GM18861 (cell line): ENCODE measurements at regions not wholly inside any gene's neighbourhood (a gene's known extent, or its start where the extent isn't known, plus 50 kb on each side); places are given as distances from the start of the nearest gene placed in this dataset.
A peak's percentile ranks its signal among the peaks of the same experiment; 100 is the strongest.

Experiments used
- ATAC-seq: cut with Tn5 transposase; IDR thresholded peaks from one replicate; pipeline ENCODE4 v1.9.1; 2021; ENCODE audit not compliant: unreplicated experiment

GRCh38 chr5:116361979-116362577 is 212.5 kb downstream of the SEMA6A start:
- no peak for ATAC-seq

GRCh38 chr5:116361171-116361967 is 213.3 kb downstream of the SEMA6A start:
- ATAC-seq, result no peak

DNA sequence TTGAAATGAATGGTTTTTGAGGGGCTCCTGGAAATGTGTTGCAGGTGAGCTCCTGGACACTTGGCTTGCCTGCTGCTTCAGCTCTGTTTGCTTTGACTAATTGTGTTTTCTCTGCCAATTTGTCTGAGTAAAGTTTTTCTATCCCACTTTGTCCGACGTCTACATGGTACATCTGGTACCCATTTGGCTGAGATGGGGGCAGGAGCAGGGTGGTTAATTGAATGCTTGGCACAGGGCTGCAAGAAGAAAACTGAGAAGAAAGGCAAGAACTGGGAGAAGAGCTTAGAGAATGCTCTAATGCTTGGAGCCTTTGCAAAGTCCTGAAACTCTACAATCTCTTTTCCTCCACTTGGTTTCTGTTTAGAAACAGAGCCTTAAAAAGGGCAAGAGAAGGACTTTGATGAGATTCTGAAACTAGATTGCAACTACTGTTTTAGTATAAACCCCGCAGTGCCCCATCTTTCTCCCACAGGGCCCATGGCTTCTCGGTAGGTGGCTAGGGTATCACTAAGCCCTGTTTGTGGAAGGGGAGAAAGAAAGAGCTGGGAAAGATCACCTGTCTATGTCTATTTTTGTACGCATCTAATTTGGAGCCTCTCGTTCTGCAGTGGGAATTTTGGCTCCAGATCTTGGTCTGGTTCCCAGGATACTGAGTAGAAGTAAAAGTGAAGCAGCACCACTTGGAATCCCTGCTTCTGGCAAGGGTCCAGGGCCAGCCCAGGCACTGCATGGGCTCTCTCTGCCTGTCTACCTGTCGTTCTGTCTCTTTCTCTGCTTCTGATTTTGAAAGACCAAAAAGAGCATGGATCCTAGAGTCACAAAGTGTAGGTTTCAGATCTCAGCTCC is 214.4 kb downstream of the SEMA6A start:
- ATAC-seq, result no peak

DNA sequence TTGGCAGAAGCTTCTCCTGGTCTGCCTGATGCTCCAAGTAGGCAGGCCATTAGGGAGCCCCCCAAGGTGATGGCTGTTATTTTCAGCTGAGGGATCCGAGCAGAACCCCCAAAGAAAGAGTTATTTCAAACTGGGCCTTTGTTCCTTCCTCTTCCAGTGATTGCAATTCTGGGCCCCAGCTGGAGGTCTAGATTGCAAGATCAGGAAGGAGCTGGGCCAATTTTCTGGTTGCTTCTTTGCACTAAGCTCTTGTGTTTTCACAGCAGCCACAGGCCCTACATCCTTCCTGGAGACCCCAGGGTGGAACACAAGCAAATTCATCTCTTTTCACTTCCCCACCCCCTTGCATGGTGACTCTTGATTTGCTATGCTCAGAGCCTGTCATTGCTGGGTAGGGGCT is 215.0 kb downstream of the SEMA6A start:
- ATAC-seq, result no peak

DNA sequence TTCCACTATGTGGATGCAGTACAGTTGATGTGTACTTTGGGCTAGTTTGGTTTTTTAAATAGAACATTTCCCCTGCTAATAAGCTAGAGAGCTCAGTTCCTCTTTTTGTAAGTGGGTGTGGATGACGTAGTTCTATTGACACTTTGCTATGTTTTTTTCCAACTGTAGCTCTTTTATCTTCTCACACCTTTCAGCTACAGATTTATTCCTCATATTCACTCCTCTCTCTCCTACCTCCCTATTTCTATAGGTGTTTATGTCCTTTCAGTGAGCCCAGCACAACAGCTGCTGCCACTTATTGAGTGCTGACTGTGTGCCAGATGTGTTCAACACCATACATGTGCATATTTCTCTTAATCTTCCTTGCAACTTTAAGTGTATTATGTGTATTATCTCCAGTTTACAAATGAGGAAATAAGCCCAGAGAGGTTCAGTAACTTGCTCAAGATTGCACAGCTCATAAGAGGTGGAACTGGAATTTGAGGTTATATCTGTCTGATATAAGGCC is 215.7 kb downstream of the SEMA6A start:
- peak; percentile 99 for ATAC-seq

DNA sequence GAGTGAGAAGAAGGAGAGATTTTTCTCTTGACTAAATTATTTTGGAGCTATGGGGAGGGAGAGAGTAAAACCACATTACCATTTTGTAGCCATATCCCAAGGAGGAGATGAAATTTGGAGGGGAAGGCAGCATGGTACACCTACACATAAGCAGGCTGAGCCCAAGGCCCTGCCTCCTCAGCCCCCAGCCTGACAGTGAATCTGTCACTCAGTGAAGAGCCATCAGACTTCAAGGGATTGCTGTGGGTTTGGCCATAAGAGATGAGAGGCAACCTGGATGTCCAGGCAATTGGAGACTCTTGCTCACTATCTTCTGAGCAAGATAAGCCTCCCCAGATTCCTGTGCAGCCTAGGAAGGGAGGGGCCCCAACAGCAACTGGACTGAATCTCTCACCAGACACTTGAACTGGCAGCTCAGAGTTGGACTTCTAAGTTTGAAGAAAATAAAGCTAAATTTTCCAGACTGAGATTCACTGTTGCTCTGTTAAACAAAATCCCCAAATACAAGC is 216.6 kb downstream of the SEMA6A start:
- no peak for ATAC-seq

DNA sequence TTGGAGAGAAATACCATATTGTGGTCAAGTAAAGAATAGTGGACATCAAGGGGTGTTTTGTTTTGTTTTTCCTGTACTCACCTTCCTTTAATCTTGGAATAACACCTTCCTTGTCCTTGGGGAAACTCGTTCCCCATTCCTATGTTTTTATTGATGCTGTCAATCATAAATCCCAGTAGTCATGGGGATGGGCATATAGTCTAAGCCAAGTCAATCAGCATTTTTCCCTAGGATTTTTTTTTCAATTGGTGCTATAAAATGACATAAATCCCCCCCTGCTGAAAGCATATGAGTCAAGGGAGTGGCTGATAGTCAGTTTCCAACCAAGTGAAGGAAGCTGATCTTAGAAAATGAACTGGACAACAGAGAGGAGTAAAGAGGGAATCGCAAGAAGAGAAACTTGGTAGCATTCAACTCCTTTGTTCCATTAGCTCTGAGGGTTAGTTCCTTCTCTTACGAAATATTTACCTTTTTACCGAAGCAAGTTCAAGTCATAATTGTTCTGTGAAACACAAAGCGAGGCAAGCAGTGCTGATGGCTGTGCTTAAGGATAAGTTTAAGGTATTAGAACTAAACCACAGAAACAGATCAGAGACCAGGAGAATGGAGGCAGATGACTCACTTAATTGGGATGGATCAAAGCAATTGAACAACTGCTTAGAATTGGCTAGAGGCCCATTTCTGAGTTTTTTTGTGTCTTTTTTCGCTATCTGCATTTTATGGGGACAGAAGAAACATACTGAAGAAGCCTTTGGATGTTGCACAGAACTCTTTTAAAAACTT is 218.6 kb downstream of the SEMA6A start:
- ATAC-seq, result no peak

- no peak for ATAC-seq
Measured at GRCh38 chr5:116354699-116355098, 219.9 kb downstream of the SEMA6A start.

DNA sequence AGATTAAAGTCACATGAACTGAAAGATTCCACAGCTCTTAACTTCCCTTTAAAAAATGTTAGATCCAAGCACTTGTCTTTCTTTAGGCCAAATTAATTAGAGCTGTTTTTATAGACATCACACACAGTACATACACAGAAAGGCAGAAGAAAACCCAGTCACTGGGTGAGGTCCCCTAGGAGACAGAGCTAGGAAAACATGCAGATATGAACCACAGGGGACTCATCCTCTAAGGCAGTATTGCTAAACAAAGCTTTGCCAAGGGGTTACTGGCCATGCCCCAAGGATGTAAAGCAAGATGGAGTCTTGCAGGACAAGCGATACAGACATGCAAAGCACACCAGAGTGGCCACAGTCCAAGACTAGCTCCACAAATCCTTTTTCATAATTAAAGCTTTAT is 227.0 kb downstream of the SEMA6A start:
- ATAC-seq, result no peak

- ATAC-seq, result no peak
Measured at GRCh38 chr5:116343961-116344360, 230.7 kb downstream of the SEMA6A start.
